GM12891 (cell line): ENCODE measurements at regions not wholly inside any gene's neighbourhood (a gene's known extent, or its start where the extent isn't known, plus 50 kb on each side); places are given as distances from the start of the nearest gene placed in this dataset.

Experiments
- POLR2A ChIP-seq: IDR thresholded peaks from 2 replicates; pipeline ENCODE4 v1.6.1; 2011; ENCODE audit warnings: low read depth, low read length, control low read depth
- POLR2AphosphoS5 ChIP-seq: IDR thresholded peaks from 2 replicates; pipeline ENCODE4 v1.6.1; 2011; ENCODE audit warnings: low read depth, low read length, control low read depth

- TF ChIP-seq POLR2AphosphoS5, result no peak
- TF ChIP-seq POLR2A, result no peak
Observed at GRCh38 chr20:19872001-19872400, 113.9 kb downstream of the RIN2 start.
